SH-SY5Y (cell line): ENCODE measurements at regions not wholly inside any gene's neighbourhood (a gene's known extent, or its start where the extent isn't known, plus 50 kb on each side); places are given as distances from the start of the nearest gene placed in this dataset.

ENCODE experiments used
- GATA2 ChIP-seq: IDR thresholded peaks from 2 replicates; pipeline ENCODE4 v1.6.1; 2011; ENCODE audit warnings: mild to moderate bottlenecking, low read depth, low read length
- GATA3 ChIP-seq: IDR thresholded peaks from 2 replicates; pipeline ENCODE4 v1.6.1; 2011; ENCODE audit warnings: low read depth, mild to moderate bottlenecking, low read length, moderate library complexity

DNA sequence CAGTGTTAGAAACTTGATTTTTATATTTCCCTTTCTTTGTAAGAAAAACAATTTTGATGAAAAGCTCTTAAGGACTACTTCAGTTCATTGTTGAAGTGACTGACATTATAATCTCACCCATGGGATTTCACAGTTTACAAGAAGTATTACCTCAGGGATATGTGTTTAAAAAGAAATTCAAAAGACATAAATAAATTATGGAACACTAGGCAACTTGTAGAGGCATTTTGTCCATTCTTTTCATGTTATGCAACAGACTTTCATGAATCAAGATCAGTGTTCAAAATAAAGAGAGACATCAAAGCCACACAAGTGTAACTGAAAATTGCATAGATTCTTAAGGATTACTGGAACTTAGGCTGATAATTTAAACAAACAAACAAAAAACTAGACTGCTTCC, 196.8 kb upstream of the AGTR1 start:
- TF ChIP-seq GATA2 (no peak), GATA3 (no peak)
